Osteoblast (primary cell): ENCODE measurements at regions not wholly inside any gene's neighbourhood (a gene's known extent, or its start where the extent isn't known, plus 50 kb on each side); places are given as distances from the start of the nearest gene placed in this dataset.

Source experiments
- DNase-seq: peaks from one replicate; pipeline ENCODE4 v3.0.0; 2011; ENCODE audit warnings: low spot score, mixed read lengths; ENCODE audit not compliant: insufficient read length; ENCODE audit errors: missing footprints
- H2AFZ ChIP-seq: 2 replicates; pipeline ENCODE4 v1.6.0; 2011; ENCODE audit warnings: mild to moderate bottlenecking, low read length
- H3K27ac ChIP-seq: 2 replicates; pipeline ENCODE4 v1.5.1; 2011; ENCODE audit warnings: mild to moderate bottlenecking, low read depth, low read length, moderate library complexity
- H3K27me3 ChIP-seq: 2 replicates; pipeline ENCODE4 v1.6.0; 2012; ENCODE audit warnings: mild to moderate bottlenecking, control low read depth, inconsistent platforms, low read length, moderate library complexity; ENCODE audit not compliant: insufficient read depth
- H3K36me3 ChIP-seq: 2 replicates; pipeline ENCODE4 v1.5.1; 2011; ENCODE audit warnings: mild to moderate bottlenecking, low read length, control low read depth, moderate library complexity; ENCODE audit not compliant: insufficient read depth
- H3K4me1 ChIP-seq: 2 replicates; pipeline ENCODE4 v1.5.1; 2011; ENCODE audit warnings: mild to moderate bottlenecking, low read length, control low read depth, moderate library complexity; ENCODE audit not compliant: insufficient read depth
- H3K4me2 ChIP-seq: 2 replicates; pipeline ENCODE4 v1.6.0; 2011; ENCODE audit warnings: mild to moderate bottlenecking, low read length; ENCODE audit not compliant: insufficient read depth
- H3K4me3 ChIP-seq: fragments of 200-600 bp; sonication (generic); 3 replicates; pipeline ENCODE4 v1.5.1; 2012; ENCODE audit warnings: mild to moderate bottlenecking, low read length, inconsistent platforms; ENCODE audit not compliant: insufficient read depth
- H3K79me2 ChIP-seq: 2 replicates; pipeline ENCODE4 v1.6.0; 2012; ENCODE audit warnings: mild to moderate bottlenecking, low read length, control low read depth, inconsistent platforms; ENCODE audit not compliant: insufficient read depth
- H3K9me3 ChIP-seq: 2 replicates; pipeline ENCODE4 v1.5.1; 2011; ENCODE audit warnings: low read depth, low read length, control low read depth
- H4K20me1 ChIP-seq: 2 replicates; pipeline ENCODE4 v1.6.0; 2012; ENCODE audit warnings: mild to moderate bottlenecking, low read length, control low read depth; ENCODE audit not compliant: insufficient read depth
- TF ChIP-seq, protein P1 (sequence below): IDR thresholded peaks from 2 replicates; pipeline ENCODE4 v1.5.1; 2011; ENCODE audit warnings: mild to moderate bottlenecking, low read depth, low read length, moderate library complexity; ENCODE audit errors: extremely low read depth

DNA sequence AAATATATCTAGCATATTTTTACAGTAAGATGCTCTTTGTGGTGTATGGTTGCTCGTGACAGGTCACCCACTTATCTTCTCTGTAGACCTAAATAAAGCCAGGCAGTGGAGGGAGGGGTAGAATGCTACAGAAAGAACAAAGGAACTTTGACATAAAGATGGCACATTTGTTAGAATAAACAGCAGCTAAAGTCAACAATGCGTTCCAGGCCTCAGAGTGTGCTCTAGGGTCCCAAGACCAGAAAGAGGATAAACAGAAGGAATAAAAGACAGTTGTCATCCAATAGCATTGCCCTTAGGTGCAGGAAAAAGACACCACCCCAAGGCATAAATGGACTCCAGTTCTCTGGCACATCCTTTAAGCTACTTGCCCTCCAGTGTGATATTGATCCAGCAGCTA is 523.0 kb upstream of the CDH11 start:
- Histone ChIP-seq H3K4me3 (no peak overlapping the region), H2AFZ (no peak overlapping the region), H3K27me3 (no peaks in the 10 kb centered on the region), H3K9me3 (no peaks in the 10 kb centered on the region), H3K79me2 (no peaks in the 10 kb centered on the region), H3K4me2 (no peak overlapping the region), H3K36me3 (no peaks in the 10 kb centered on the region), H3K27ac (no peak overlapping the region), H4K20me1 (no peaks in the 10 kb centered on the region), H3K4me1 (no peaks in the 10 kb centered on the region)
- TF ChIP-seq, protein P1, sequence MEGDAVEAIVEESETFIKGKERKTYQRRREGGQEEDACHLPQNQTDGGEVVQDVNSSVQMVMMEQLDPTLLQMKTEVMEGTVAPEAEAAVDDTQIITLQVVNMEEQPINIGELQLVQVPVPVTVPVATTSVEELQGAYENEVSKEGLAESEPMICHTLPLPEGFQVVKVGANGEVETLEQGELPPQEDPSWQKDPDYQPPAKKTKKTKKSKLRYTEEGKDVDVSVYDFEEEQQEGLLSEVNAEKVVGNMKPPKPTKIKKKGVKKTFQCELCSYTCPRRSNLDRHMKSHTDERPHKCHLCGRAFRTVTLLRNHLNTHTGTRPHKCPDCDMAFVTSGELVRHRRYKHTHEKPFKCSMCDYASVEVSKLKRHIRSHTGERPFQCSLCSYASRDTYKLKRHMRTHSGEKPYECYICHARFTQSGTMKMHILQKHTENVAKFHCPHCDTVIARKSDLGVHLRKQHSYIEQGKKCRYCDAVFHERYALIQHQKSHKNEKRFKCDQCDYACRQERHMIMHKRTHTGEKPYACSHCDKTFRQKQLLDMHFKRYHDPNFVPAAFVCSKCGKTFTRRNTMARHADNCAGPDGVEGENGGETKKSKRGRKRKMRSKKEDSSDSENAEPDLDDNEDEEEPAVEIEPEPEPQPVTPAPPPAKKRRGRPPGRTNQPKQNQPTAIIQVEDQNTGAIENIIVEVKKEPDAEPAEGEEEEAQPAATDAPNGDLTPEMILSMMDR: no peak
- DNase-seq: no peak

DNA sequence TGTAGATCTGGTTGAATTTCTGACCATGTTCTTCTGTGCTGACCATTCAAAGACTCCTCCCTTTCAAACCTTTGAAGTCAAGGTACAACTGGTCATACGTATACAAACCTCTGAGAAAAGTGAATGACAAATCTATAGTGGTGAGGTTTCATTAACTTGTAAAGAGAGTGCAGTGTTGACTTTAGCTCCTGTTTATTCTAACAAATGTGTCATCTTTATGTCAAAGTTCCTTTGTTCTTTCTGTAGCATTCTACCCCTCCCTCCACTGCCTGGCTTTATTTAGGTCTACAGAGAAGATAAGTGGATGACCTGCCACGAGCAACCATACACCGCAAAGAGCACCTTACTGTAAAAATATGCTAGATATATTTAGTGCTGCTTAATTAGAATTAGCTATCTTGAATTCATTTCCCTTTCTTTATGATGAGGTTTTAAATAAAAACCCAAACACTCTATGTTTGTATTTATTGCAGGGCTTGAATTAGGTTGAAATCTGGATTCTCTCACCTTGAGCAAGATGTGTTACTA is 520.0 kb upstream of the CDH11 start:
- DNase-seq: no peak
- Histone ChIP-seq H3K4me2 (no peak overlapping the region), H3K27ac (no peak overlapping the region)

DNA sequence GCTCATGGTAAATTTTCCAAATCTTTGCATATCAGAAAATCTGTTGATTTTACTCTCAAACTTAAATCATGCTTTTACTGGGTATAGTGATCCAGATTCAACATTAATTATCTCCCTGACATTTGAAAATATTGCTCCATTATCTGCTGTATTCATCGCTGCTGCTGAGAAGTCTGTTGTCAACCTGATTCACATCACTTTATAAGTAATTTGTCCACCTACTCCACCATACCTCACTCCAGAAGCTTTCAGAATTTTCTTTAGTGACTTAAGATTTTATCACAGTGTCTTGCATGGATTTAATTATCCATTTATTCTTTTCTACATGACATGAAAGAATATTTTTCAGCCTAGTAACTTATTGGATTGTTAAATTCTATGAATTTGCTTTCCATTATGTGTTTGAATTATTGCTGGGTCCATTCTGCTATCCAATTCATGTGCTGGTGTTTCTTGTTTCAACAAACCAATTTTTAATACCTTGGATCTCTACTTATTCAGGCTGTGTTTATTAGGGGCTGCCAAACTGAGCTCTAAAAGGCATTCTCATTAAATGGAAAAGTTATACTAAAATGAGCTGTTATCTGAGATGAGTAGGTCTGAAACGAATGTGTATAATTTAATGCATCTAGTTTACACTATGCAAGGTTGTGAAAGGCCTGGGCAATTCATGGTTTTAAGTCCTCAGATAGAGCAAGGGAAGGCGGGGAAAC is 519.3 kb upstream of the CDH11 start:
- H3K4me3 ChIP-seq: no peak overlapping the region
- H3K27me3 ChIP-seq: no peaks in the 10 kb centered on the region
- H4K20me1 ChIP-seq: no peaks in the 10 kb centered on the region
- DNase-seq: no peak
- no peaks in the 10 kb centered on the region for H3K9me3 ChIP-seq
- H3K4me2 ChIP-seq: no peak overlapping the region
- no peaks in the 10 kb centered on the region for H3K4me1 ChIP-seq
- H3K36me3 ChIP-seq: no peaks in the 10 kb centered on the region
- no peak overlapping the region for H2AFZ ChIP-seq
- H3K27ac ChIP-seq: no peak overlapping the region
- TF ChIP-seq, protein P1: no peak
- H3K79me2 ChIP-seq: no peaks in the 10 kb centered on the region

More for the DNA sequence above, 520.0 kb upstream of the CDH11 start:
- TF ChIP-seq, protein P1: no peak
- Histone ChIP-seq H3K4me3 (no peak overlapping the region), H3K4me1 (no peaks in the 10 kb centered on the region), H3K36me3 (no peaks in the 10 kb centered on the region), H3K79me2 (no peaks in the 10 kb centered on the region), H4K20me1 (no peaks in the 10 kb centered on the region), H3K27me3 (no peaks in the 10 kb centered on the region), H2AFZ (no peak overlapping the region), H3K9me3 (no peaks in the 10 kb centered on the region)

DNA sequence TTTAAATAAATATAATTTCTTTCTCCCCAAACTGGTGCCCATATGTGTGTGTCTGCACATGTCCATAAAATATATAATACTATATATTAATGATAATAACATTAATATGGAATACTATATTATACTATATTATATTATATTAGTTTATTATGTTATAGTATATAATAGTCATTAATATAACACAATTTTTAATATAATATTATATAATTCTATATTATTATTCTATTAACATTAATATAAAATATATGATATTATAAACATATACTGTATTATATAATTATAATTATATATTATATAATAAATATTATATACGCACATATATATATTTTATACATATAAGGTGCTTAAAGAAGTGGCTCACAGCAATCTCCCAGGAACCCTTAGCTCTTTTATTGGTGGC is 513.0 kb upstream of the CDH11 start:
- Histone ChIP-seq H3K4me2 (no peak overlapping the region), H3K79me2 (no peaks in the 10 kb centered on the region), H4K20me1 (no peaks in the 10 kb centered on the region), H3K4me3 (no peak overlapping the region), H3K27ac (no peak overlapping the region), H3K9me3 (no peaks in the 10 kb centered on the region), H3K36me3 (no peaks in the 10 kb centered on the region), H2AFZ (no peak overlapping the region), H3K27me3 (no peaks in the 10 kb centered on the region), H3K4me1 (peaks cover 5% of the 10 kb centered on the region)
- TF ChIP-seq, protein P1: no peak
- DNase-seq: no peak
